ENCODE measurements at regions not wholly inside any gene's neighbourhood (a gene's known extent, or its start where the extent isn't known, plus 50 kb on each side); places are given as distances from the start of the nearest gene placed in this dataset.

GRCh38 chr16:54647216-54647615 lies 283.4 kb upstream of the IRX5 start:
- no peak overlapping the region for H3K4me3 ChIP-seq (ENCODE audit: low read length)
- DNase-seq (ENCODE audit: low read depth): no peak
- TF ChIP-seq CTCF (conservative IDR thresholded peaks at IDR 0.05; ENCODE audit: low read length): no peak

- no peak for TF ChIP-seq CTCF (conservative IDR thresholded peaks at IDR 0.05; ENCODE audit: low read length)
- no peak for DNase-seq (ENCODE audit: low read depth)
- H3K4me3 ChIP-seq (ENCODE audit: low read length): no peak overlapping the region
Observed at GRCh38 chr16:54645345-54645744, 285.3 kb upstream of the IRX5 start.

GRCh38 chr16:54636221-54636793 lies 294.4 kb upstream of the IRX5 start:
- no peak overlapping the region for H3K4me3 ChIP-seq (ENCODE audit: low read length)
- no peak for TF ChIP-seq CTCF (conservative IDR thresholded peaks at IDR 0.05; ENCODE audit: low read length)
- DNase-seq (ENCODE audit: low read depth): no peak

- H3K4me3 ChIP-seq (ENCODE audit: low read length): no peak overlapping the region
- DNase-seq (ENCODE audit: low read depth): peak; percentile 15
- TF ChIP-seq CTCF (conservative IDR thresholded peaks at IDR 0.05; ENCODE audit: low read length): peak; percentile 58
Observed at GRCh38 chr16:54633943-54634362, 296.7 kb upstream of the IRX5 start.

- no peak for DNase-seq (ENCODE audit: low read depth)
Observed at GRCh38 chr16:54632322-54633220, 298.1 kb upstream of the IRX5 start.

GRCh38 chr16:54631782-54632181 lies 298.9 kb upstream of the IRX5 start:
- no peak for TF ChIP-seq CTCF (conservative IDR thresholded peaks at IDR 0.05; ENCODE audit: low read length)
- no peak for DNase-seq (ENCODE audit: low read depth)
- no peak overlapping the region for H3K4me3 ChIP-seq (ENCODE audit: low read length)

More at GRCh38 chr16:54632322-54633220, 298.1 kb upstream of the IRX5 start:
- no peak for TF ChIP-seq CTCF (conservative IDR thresholded peaks at IDR 0.05; ENCODE audit: low read length)
- no peak overlapping the region for H3K4me3 ChIP-seq (ENCODE audit: low read length)
